Heart left ventricle (tissue), 16 donors: ENCODE measurements at regions not wholly inside any gene's neighbourhood (a gene's known extent, or its start where the extent isn't known, plus 50 kb on each side); places are given as distances from the start of the nearest gene placed in this dataset.
A peak's percentile ranks its signal among the peaks of the same experiment; 100 is the strongest.
"Not testable (repeated sequence)": the region's sequence is repeated elsewhere in the genome, so short reads cannot be mapped to it uniquely, and the experiment has no call there.

Experiments used
- ATAC-seq, 4 donors: fragments of 200-7000 bp; cut with Tn5 transposase; one replicate each; pipeline ENCODE4 v1.9.1; 2020 to 2022; ENCODE audit warnings: moderate library complexity in 4 of 4, mild to moderate bottlenecking in 3 of 4, moderate number of reproducible peaks in 1 of 4
- DNase-seq, 5 donors: peaks; one replicate each; pipeline ENCODE4 v3.0.0-alpha.2; 2020
- H3K27ac ChIP-seq, 12 donors: fragments of 200-600 bp; sonication (generic) in 4 of 12; one replicate each; pipeline versions ENCODE4 v1.5.0 to v1.8.0; 2016 to 2022; ENCODE audit warnings: mild to moderate bottlenecking in 2 of 12
- H3K27me3 ChIP-seq, 9 donors: fragments of 200-600 bp; sonication (generic) in 2 of 9; one replicate each; pipeline versions ENCODE4 v1.5.1 to v1.8.0; 2016 to 2022; ENCODE audit warnings: mild to moderate bottlenecking in 3 of 9
- H3K36me3 ChIP-seq, 9 donors: fragments of 200-600 bp; sonication (generic) in 2 of 9; one replicate each; pipeline versions ENCODE4 v1.5.0 to v1.8.0; 2018 to 2022; ENCODE audit warnings: mild to moderate bottlenecking in 2 of 9
- H3K4me1 ChIP-seq, 12 donors: fragments of 200-600 bp; sonication (generic) in 4 of 12; one replicate each; pipeline versions ENCODE4 v1.5.0 to v1.8.0; 2016 to 2022; ENCODE audit warnings: mild to moderate bottlenecking in 3 of 12
- H3K4me3 ChIP-seq, 12 donors: fragments of 200-600 bp; sonication (generic) in 4 of 12; one replicate each; pipeline versions ENCODE4 v1.5.0 to v1.8.0; 2017 to 2022; ENCODE audit warnings: mild to moderate bottlenecking in 9 of 12, moderate library complexity in 4 of 12
- H3K9me3 ChIP-seq, 12 donors: fragments of 200-600 bp; sonication (generic) in 4 of 12; one replicate each; pipeline versions ENCODE4 v1.5.0 to v1.8.0; 2016 to 2022; ENCODE audit warnings: mild to moderate bottlenecking in 1 of 12
- CTCF ChIP-seq, 12 donors: fragments of 200-600 bp; sonication (generic) in 4 of 12; IDR thresholded peaks; one replicate each; pipeline versions ENCODE4 v1.5.0 to v1.8.0; 2018 to 2022; ENCODE audit warnings: antibody characterized with exemption in 12 of 12, mild to moderate bottlenecking in 5 of 12
- POLR2A ChIP-seq, 2 donors: fragments of 450-650 bp; IDR thresholded peaks; one replicate each; pipeline ENCODE4 v1.6.1; 2017; ENCODE audit warnings: antibody characterized with exemption in 2 of 2, mild to moderate bottlenecking in 2 of 2, moderate library complexity in 2 of 2
- WGBS, 4 donors: extraction: QIAGEN DNeasy Blood & Tissue Kit in 2 of 4; methylation state at CpG; one replicate each; pipeline versions ENCODE4 v1.1.5 to v1.1.7; 2013 to 2018; 5-methylcytosine and 5-hydroxymethylcytosine counted together
- intact Hi-C, 10 donors: fragments of 100-400 bp; cut with DNase I; formaldehyde crosslinking; loops; one replicate each; pipeline versions ENCODE4 v1.11.1 to v1.14.2; 2022
- donor health status: ischemic (EF 13 %, LVEDD 7.1; RV severe dilation, severe dysfunction).
- donor health status: healthy with polysubstance abuse.
- donor health status: DM: no; HTN: yes; CAD: no.
- donor health status: DM: no; HTN: no; CAD: no.
- donor health status: ischemic (EF 25% LVEDD 6.9; RV normal size, moderate dysfunction).
- donor health status: ischemic (EF 25% LVEDD 5.7; RV mildly dilated, moderate dysfunction).
- donor health status: healthy.
- donor health status: DM: yes; HTN: yes; CAD: no.
- donor health status: ischemic (EF 35%, LVEDD 5.7; RV mildly dilated, moderate dysfunction).
- donor health status: nonischemic (EF 11% LVEDD 7.7; RV severe dilation, severe dysfunction).
- donor health status: DM: yes; HTN: yes; CAD: no.
- donor health status: PGD.
- donor health status: ischemic (EF 29% LVEDD 5.4; RV normal size, mild dysfunction).
- donor health status: nonischemic (EF 23%, LVEDD 6.1; RV moderate dilation, normal function).

GRCh38 chr6:117783279-117783678 is 108.0 kb downstream of the NUS1 start:
- H3K27ac ChIP-seq = no peak overlapping the region
- peaks cover 0 to 12% (median 0%) of the 10 kb centered on the region in 12 donors for H3K9me3 ChIP-seq
- no peak overlapping the region for H3K4me3 ChIP-seq
- WGBS, 4 donors = 70 to 76% (median 73%) methylated on average over 5 of the region's 5 CpGs
- no peaks in the 10 kb centered on the region for H3K27me3 ChIP-seq
- no peak for DNase-seq
- peak in 1 of 4 donors; percentile 45 for ATAC-seq
- no peaks in the 10 kb centered on the region for H3K4me1 ChIP-seq
- no peak for TF ChIP-seq POLR2A (IDR thresholded peaks at IDR 0.05)
- TF ChIP-seq CTCF (IDR thresholded peaks at IDR 0.05) = no peak
- no peaks in the 10 kb centered on the region for H3K36me3 ChIP-seq
- intact Hi-C loops = no loop called here

- H3K27ac ChIP-seq = no peak overlapping the region
- H3K9me3 ChIP-seq = peaks cover 0 to 10% (median 0%) of the 10 kb centered on the region in 12 donors
- no peak overlapping the region for H3K4me3 ChIP-seq
- no peaks in the 10 kb centered on the region for H3K27me3 ChIP-seq
- no peak for TF ChIP-seq POLR2A (IDR thresholded peaks at IDR 0.05)
- H3K4me1 ChIP-seq = no peaks in the 10 kb centered on the region
- H3K36me3 ChIP-seq = no peaks in the 10 kb centered on the region
- 63 to 79% (median 70%) methylated on average over 3 of the region's 3 CpGs for WGBS, 4 donors
- DNase-seq (no peak), ATAC-seq (no peak)
- intact Hi-C loops = no loop called here
These were observed 115.7 kb downstream of the NUS1 start for GRCh38 chr6:117791012-117791411.

- Histone ChIP-seq H3K4me3 (no peak overlapping the region), H3K36me3 (no peaks in the 10 kb centered on the region), H3K4me1 (no peaks in the 10 kb centered on the region), H3K9me3 (peaks cover 0 to 13% (median 0%) of the 10 kb centered on the region in 12 donors), H3K27me3 (no peaks in the 10 kb centered on the region), H3K27ac (no peak overlapping the region)
- no peak for ATAC-seq
- TF ChIP-seq CTCF (IDR thresholded peaks at IDR 0.05) = no peak
- intact Hi-C loops = no loop called here
- 52 to 67% (median 55%) methylated on average over 1 of the region's 1 CpG for WGBS, 4 donors
- DNase-seq = no peak
These were observed 111.8 kb upstream of the SLC35F1 start for GRCh38 chr6:117795234-117795633.

- intact Hi-C loops, H3K27ac ChIP-seq, H3K4me1 ChIP-seq, DNase-seq, H3K36me3 ChIP-seq, ATAC-seq, H3K4me3 ChIP-seq, H3K27me3 ChIP-seq, H3K9me3 ChIP-seq: not testable (repeated sequence)
- WGBS, 4 donors = 88 to 97% (median 95%) methylated on average over 2 of the region's 2 CpGs
These were observed 108.2 kb upstream of the SLC35F1 start for GRCh38 chr6:117798819-117799218.

- no peak for TF ChIP-seq POLR2A (IDR thresholded peaks at IDR 0.05)
- no peak for TF ChIP-seq CTCF (IDR thresholded peaks at IDR 0.05)
- Histone ChIP-seq H3K9me3 (peaks cover 0 to 9% (median 0%) of the 10 kb centered on the region in 12 donors), H3K4me1 (no peaks in the 10 kb centered on the region), H3K36me3 (no peaks in the 10 kb centered on the region), H3K4me3 (no peak overlapping the region), H3K27me3 (no peaks in the 10 kb centered on the region), H3K27ac (no peak overlapping the region)
- 61 to 71% (median 63%) methylated on average over 6 of the region's 6 CpGs for WGBS, 4 donors
- ATAC-seq (no peak), DNase-seq (no peak)
- intact Hi-C loops = no loop called here
These were observed 96.8 kb upstream of the SLC35F1 start for GRCh38 chr6:117810269-117810668.
